Body of pancreas (tissue), 4 donors: ENCODE measurements at regions not wholly inside any gene's neighbourhood (a gene's known extent, or its start where the extent isn't known, plus 50 kb on each side); places are given as distances from the start of the nearest gene placed in this dataset.

Experiments
- POLR2A ChIP-seq, 3 donors: fragments of 450-650 bp; IDR thresholded peaks; one replicate each; pipeline ENCODE4 v1.6.1; 2016; ENCODE audit warnings: antibody characterized with exemption in 3 of 3, mild to moderate bottlenecking in 2 of 3
- TF ChIP-seq, protein P1 (sequence below), 7 experiments: fragments of 450-650 bp in 4 of 7; fragments of 200-600 bp in 3 of 7; sonication (generic) in 3 of 7; IDR thresholded peaks; one replicate each; pipeline ENCODE4 v1.5.1; 2016 to 2019; ENCODE audit warnings: antibody characterized with exemption in 7 of 7

DNA sequence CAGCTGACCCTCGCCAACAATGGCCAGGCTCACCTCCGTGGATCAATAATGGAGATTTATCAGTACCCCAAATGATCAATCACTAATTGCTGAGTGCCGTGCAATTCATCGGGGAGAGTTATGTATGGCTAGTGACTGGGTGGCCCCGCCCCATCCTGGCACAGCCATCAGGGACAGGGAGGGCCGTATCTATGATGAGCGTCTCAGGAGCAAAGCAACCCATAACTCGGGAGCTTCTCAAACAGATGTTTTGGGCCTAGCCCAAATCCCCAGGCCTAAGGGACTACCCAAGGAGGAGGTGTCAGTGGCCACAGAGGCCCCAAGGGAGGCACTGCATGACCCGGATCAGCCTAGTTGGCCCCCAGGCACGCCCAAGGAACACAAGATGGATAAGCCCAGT lies 180.0 kb upstream of the LINGO1 start:
- TF ChIP-seq, protein P1, sequence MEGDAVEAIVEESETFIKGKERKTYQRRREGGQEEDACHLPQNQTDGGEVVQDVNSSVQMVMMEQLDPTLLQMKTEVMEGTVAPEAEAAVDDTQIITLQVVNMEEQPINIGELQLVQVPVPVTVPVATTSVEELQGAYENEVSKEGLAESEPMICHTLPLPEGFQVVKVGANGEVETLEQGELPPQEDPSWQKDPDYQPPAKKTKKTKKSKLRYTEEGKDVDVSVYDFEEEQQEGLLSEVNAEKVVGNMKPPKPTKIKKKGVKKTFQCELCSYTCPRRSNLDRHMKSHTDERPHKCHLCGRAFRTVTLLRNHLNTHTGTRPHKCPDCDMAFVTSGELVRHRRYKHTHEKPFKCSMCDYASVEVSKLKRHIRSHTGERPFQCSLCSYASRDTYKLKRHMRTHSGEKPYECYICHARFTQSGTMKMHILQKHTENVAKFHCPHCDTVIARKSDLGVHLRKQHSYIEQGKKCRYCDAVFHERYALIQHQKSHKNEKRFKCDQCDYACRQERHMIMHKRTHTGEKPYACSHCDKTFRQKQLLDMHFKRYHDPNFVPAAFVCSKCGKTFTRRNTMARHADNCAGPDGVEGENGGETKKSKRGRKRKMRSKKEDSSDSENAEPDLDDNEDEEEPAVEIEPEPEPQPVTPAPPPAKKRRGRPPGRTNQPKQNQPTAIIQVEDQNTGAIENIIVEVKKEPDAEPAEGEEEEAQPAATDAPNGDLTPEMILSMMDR (IDR thresholded peaks at IDR 0.05), result no peak
- no peak for TF ChIP-seq POLR2A (IDR thresholded peaks at IDR 0.05)
